Neutrophil (primary cell): ENCODE measurements at regions not wholly inside any gene's neighbourhood (a gene's known extent, or its start where the extent isn't known, plus 50 kb on each side); places are given as distances from the start of the nearest gene placed in this dataset.

Source experiments
- H3K27ac ChIP-seq: fragments of 200-600 bp; sonication (generic); 2 replicates; pipeline ENCODE4 v1.5.1; 2016; ENCODE audit warnings: mild to moderate bottlenecking, moderate library complexity
- H3K27me3 ChIP-seq: fragments of 200-600 bp; sonication (generic); 2 replicates; pipeline ENCODE4 v1.6.0; 2016; ENCODE audit warnings: mild to moderate bottlenecking
- H3K36me3 ChIP-seq: fragments of 200-600 bp; sonication (generic); 2 replicates; pipeline ENCODE4 v1.5.1; 2017
- H3K4me1 ChIP-seq, 2 experiments: fragments of 200-600 bp in 1 of 2; sonication (generic) in 1 of 2; 1 replicate in 1 of 2; 2 replicates in 1 of 2; pipeline versions ENCODE4 v1.5.1 to v1.6.1; 2013 to 2016; ENCODE audit warnings: low read depth in 1 of 2, low read length in 1 of 2, mild to moderate bottlenecking in 1 of 2, moderate library complexity in 1 of 2; ENCODE audit not compliant: control insufficient read depth in 1 of 2, insufficient read depth in 1 of 2
- H3K4me3 ChIP-seq, 2 experiments: fragments of 200-600 bp in 1 of 2; sonication (generic) in 1 of 2; 1 replicate in 1 of 2; 2 replicates in 1 of 2; pipeline ENCODE4 v1.5.1; 2013 to 2016; ENCODE audit warnings: low read depth in 1 of 2, low read length in 1 of 2, mild to moderate bottlenecking in 1 of 2, moderate library complexity in 1 of 2
- H3K9me3 ChIP-seq: fragments of 200-600 bp; sonication (generic); 2 replicates; pipeline ENCODE4 v1.5.1; 2016
- CTCF ChIP-seq: fragments of 200-600 bp; sonication (generic); IDR thresholded peaks from 2 replicates; pipeline ENCODE4 v1.5.1; 2016; ENCODE audit warnings: antibody characterized with exemption

DNA sequence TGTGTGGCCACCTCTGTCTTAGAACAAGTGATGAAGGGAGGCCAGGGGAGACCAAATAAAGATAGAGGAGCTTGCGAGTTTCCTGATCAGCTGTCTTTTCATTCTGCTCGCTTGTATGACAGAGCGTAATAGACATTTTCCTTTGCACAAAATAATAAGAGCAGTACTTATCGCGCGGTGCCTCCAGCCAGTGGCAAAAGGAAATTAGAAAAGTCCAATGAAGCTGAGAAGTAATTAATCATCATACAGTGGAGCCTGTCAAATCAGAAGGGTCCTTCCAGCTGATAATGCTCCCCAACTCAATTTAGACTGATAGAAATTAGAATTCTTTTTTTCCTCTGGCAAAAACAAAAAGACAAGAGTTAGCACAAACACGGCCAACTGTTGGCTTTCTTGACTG, 307.0 kb upstream of the IRX5 start:
- Histone ChIP-seq H3K9me3 (no peaks in the 10 kb centered on the region), H3K36me3 (no peaks in the 10 kb centered on the region), H3K4me3 (no peak overlapping the region), H3K4me1 (no peaks in the 10 kb centered on the region), H3K27me3 (no peaks in the 10 kb centered on the region), H3K27ac (no peak overlapping the region)
- TF ChIP-seq CTCF: no peak

DNA sequence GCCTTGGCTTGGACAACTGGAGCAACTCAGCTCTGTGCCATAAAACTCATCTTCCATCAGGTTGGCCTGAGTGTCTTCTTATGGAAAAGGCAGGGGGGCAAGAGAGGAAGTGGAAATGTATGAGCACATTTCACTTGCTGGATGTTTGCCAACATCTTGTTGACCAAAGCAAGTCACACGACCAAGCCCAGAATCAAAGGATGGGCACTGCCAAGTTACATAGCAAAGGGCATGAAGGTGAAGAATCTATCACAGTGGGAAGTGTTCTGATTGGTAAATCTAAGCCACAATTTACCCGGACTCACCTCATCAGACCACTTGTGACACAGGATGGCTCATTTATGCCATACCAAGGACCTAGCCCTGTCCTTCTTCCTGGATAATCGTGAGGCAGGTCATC, 310.5 kb upstream of the IRX5 start:
- Histone ChIP-seq H3K27me3 (no peaks in the 10 kb centered on the region), H3K9me3 (no peaks in the 10 kb centered on the region), H3K4me1 (no peaks in the 10 kb centered on the region), H3K4me3 (no peak overlapping the region), H3K36me3 (no peaks in the 10 kb centered on the region), H3K27ac (no peak overlapping the region)
- TF ChIP-seq CTCF: no peak

DNA sequence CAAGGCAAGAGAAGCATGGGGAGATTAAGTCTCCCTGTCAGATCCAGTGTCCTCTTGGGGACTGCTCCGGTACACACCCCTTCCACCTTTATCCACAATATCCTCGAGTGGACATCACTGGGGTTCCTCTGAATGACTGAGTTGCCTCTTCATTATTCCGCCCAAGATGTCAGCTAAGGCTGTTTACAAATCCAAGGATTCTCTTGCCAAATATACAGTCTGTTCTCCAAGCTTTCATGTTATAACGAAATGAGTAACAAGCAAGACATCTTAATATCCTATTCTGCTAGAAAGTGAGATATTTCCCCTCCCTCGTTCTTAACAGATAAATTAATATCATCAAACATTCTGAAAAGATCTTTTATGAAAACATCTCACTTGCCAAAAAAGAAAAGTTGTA, 314.1 kb upstream of the IRX5 start:
- Histone ChIP-seq H3K4me1 (no peaks in the 10 kb centered on the region), H3K27me3 (no peaks in the 10 kb centered on the region), H3K4me3 (no peak overlapping the region), H3K9me3 (no peaks in the 10 kb centered on the region), H3K36me3 (no peaks in the 10 kb centered on the region), H3K27ac (no peak overlapping the region)
- no peak for TF ChIP-seq CTCF

DNA sequence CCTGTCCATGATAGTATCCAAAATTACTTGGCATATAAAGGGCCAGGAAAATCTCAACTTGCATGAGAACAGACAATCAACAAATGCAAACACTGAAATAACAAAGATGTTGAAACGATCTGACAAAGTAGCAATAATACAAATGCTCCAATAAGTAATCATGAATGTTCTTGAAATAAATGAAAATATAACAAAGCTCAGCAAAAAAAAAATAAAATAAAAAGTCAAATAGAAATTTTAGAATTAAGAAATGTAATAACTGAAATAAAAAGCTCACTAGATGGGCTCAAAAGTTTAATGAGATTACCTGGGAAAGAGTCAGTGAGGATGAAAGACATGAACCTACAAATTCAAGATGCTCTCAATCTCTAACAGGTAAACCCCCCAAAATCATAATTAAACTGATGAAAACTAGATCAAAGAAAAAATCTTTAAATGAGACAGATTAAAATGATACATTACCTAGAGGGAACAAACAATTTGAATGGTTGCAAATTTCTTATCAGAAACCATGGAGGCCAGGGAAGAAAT, 319.0 kb upstream of the IRX3 start:
- TF ChIP-seq CTCF: no peak
- H3K9me3 ChIP-seq: no peaks in the 10 kb centered on the region

DNA sequence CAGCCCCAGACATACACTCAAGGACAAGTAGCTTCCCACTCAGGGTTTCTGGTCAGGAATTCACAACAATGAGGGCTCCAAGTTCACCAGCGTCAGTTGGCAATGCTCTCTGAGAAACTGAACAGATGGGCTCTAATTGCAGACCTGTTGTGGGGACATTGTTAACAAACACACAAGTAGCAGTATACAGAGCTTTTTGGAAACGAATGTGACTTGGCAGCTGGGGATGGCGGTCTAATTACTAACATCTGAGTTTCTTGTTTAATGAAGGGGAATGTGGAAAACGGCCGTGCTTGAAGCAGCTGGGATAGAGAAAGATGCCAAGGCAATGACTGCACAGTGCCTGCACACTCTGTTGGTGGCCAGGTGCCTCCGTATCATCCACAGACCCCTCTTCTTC, 316.1 kb upstream of the IRX3 start:
- H3K9me3 ChIP-seq: no peaks in the 10 kb centered on the region
- H3K27ac ChIP-seq: no peak overlapping the region

More for the DNA sequence above, 319.0 kb upstream of the IRX3 start:
- H3K4me1 ChIP-seq: no peaks in the 10 kb centered on the region
- H3K36me3 ChIP-seq: no peaks in the 10 kb centered on the region
- no peaks in the 10 kb centered on the region for H3K27me3 ChIP-seq
- no peak overlapping the region for H3K4me3 ChIP-seq
- no peak overlapping the region for H3K27ac ChIP-seq

More for the DNA sequence above, 316.1 kb upstream of the IRX3 start:
- H3K4me3 ChIP-seq: no peak overlapping the region
- H3K27me3 ChIP-seq: no peaks in the 10 kb centered on the region
- H3K4me1 ChIP-seq: no peaks in the 10 kb centered on the region
- TF ChIP-seq CTCF: no peak
- H3K36me3 ChIP-seq: no peaks in the 10 kb centered on the region
